NCI-H187 treated with DMSO at 0.1 percent for 48 hours (cell line): ENCODE measurements at regions not wholly inside any gene's neighbourhood (a gene's known extent, or its start where the extent isn't known, plus 50 kb on each side); places are given as distances from the start of the nearest gene placed in this dataset.
"Not testable (repeated sequence)": the region's sequence is repeated elsewhere in the genome, so short reads cannot be mapped to it uniquely, and the experiment has no call there.

ENCODE experiments used
- DNase-seq: peaks from one replicate; lab custom pipeline; 2025; lab: John Stamatoyannopoulos, UW

DNA sequence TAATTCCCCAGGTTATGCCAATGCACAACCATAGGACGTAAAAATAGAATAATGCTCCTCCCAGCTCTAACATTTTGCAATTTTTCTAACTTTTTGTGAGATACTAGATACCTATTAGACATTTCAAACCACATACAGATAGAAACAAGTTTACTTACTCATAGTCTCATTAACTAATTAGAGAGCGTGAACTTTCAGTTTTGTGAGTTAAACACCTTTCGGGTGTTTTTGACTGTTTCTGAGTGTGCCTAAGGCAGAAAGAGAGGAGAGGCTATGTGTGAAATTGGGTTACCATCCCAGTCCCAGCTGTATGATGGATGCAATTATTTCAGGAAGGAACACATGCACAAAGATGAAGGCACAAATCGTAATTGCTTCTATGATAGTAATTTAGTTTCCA lies 300.4 kb upstream of the POU1F1 start:
- no peak for DNase-seq

- no peak for DNase-seq
Measured at GRCh38 chr3:87575550-87575949, 299.2 kb upstream of the POU1F1 start.

- DNase-seq, result no peak
Measured at GRCh38 chr3:87568331-87568730, 291.9 kb upstream of the POU1F1 start.

- DNase-seq, result no peak
Measured at GRCh38 chr3:87564438-87564837, 288.1 kb upstream of the POU1F1 start.

GRCh38 chr3:87563712-87564111 lies 287.3 kb upstream of the POU1F1 start:
- no peak for DNase-seq

- no peak for DNase-seq
Measured at GRCh38 chr3:87558492-87558891, 282.1 kb upstream of the POU1F1 start.

DNA sequence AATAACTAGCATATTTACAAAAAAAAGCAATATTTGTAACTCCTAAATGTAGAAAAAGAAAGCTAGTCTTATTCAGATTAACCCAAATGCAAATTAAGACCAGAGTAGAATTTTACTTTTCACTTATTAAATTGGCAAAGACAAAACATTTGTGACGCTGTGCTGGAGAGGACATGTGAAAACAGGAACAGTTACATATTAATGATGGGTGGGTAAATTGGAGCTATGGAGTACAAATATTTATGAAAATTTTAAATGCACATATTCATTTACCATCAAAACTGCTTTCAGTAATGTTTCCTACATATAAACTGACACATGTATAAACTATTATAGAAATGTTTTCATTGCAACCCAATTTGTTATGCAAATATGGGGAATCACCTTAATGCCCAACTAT lies 278.9 kb upstream of the POU1F1 start:
- no peak for DNase-seq

GRCh38 chr3:87553058-87553457 lies 276.7 kb upstream of the POU1F1 start:
- no peak for DNase-seq

DNA sequence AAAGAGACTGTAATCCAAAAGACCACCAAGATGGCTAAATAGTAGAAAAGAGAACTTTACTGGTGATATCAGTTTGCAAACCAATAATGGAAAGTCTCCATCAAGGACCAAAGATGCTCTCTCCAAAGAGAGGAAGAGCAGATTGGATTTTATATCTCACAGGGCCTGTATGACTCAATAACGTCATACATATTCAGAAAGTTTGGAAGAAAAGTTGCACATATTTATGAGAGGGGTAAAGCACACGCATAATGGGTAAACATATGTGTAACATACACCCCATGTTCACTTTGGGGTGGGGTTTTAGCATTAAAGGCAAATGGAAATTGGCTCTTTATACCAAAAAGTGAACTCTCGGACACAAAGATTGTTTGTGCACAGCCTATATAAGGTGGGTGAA lies 274.5 kb upstream of the POU1F1 start:
- DNase-seq, result no peak

- DNase-seq, result no peak
Measured at GRCh38 chr3:87549208-87549607, 272.8 kb upstream of the POU1F1 start.

DNA sequence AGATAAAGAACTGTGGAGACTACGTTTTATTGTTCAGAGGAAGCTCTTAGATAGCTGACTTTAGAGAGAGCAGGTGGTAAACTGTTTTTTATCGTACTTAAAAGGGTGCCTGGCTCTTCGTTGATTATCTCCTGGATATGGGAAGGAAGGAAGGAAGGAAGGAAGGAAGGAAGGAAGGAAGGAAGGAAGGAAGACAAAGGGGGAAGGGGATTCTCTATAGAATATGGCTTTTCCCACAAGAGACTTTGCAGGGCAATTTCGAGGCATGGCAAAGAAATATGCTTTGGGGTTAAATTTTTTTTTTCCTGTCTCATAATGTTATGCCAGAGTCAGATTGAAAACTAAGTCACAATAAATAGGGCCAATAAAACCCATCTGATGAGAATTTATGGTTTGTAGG lies 271.9 kb upstream of the POU1F1 start:
- DNase-seq, result no peak

- DNase-seq, result no peak
Measured at GRCh38 chr3:87546216-87546615, 269.8 kb upstream of the POU1F1 start.

DNA sequence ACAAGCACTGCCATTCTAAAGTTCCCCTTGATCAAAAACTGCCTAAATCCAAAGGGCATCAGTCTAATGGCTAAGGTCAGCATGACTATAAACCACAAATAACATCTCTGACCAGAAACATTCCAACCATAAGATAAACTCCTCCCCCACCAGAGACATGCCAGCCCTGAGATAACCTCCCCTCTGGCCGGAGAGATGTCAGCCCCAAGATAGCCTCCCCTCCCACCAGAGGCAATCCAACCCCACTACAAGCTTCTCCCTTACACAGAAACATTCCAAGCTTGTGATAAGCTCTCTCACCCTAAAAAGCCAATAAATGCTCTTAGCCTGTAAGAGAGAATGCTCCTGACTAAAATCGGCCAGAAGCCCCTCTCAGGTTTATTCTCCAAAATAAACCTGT lies 267.0 kb upstream of the POU1F1 start:
- DNase-seq, result not testable (repeated sequence)

DNA sequence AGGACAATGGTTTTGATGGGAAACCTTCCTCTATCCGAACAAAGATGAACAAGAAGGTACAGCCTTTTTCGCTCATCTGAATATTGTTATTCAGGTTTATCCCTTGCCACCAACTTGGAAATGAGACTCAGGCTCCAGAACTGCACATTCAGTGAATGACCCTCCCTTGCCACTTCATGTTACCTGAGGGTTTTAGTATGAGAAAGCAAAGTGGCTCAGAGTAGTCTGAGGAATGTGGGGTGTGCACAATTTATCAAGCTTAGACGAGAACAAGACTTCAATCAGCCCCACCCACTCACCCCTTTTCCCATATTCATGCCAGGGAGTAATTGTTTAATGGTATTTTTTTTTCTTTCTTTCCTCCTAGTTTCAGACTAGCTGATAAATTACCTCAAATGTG lies 265.3 kb upstream of the POU1F1 start:
- DNase-seq, result no peak

GRCh38 chr3:87538722-87539121 lies 262.3 kb upstream of the POU1F1 start:
- DNase-seq, result not testable (repeated sequence)

DNA sequence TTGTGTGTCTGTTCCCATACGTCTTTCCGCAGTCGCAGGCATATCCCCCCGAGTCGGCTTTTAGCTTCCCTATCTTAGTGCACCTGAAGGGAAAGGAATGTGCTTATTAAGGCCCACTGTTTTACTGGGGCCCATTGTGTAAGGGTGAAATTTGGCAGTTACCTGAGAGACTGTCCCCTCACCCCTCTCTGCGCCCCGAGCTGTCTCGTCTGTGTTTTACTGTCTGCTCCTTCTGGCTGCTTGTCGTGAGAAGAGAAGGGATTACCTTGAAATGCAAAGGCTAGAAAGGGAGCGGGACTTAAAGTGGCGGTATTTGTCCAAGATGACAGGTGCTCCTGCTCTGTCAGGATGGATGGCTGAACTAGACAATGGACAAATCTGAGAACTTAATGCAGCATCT lies 233.0 kb upstream of the POU1F1 start:
- no peak for DNase-seq

DNA sequence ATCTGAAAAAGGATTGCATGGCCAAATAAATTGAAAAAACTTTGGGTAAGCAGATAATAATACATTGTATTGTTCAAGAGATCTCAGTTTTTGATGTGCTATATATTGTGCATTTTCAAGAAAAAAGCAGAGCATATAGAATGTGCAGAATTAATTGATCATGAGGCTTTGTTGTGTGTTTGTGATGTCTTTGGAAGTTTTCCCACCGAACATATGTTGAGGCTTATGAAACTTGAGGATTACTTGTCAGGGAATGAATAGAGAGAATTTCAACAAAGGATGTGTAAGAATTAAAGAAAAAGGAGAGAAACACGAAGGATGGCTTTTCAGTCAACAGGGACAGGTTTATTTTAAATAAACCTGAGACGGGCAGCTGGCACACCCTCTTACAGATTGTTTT lies 232.5 kb upstream of the POU1F1 start:
- DNase-seq, result no peak

DNA sequence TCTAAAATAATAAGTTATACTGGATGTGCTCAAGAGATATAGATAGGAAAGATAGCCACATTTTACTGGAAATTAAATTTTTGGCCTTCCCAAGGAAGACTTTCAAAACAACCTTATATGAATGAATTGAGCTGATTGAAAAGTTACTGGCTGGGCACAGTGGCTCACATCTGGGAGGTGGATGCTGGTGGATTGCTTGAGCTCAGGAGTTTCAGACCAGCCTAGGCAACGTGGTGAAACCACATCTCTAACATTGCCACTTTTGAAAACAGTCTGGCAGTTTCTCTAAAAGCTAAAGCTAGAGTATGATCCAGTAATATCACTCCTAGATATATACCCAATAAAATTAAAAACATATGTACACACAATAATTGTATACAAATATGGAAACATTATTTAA lies 231.4 kb upstream of the POU1F1 start:
- DNase-seq, result no peak

GRCh38 chr3:87503900-87504498 lies 227.6 kb upstream of the POU1F1 start:
- DNase-seq, result no peak

- no peak for DNase-seq
Measured at GRCh38 chr3:87501076-87501475, 224.7 kb upstream of the POU1F1 start.

DNA sequence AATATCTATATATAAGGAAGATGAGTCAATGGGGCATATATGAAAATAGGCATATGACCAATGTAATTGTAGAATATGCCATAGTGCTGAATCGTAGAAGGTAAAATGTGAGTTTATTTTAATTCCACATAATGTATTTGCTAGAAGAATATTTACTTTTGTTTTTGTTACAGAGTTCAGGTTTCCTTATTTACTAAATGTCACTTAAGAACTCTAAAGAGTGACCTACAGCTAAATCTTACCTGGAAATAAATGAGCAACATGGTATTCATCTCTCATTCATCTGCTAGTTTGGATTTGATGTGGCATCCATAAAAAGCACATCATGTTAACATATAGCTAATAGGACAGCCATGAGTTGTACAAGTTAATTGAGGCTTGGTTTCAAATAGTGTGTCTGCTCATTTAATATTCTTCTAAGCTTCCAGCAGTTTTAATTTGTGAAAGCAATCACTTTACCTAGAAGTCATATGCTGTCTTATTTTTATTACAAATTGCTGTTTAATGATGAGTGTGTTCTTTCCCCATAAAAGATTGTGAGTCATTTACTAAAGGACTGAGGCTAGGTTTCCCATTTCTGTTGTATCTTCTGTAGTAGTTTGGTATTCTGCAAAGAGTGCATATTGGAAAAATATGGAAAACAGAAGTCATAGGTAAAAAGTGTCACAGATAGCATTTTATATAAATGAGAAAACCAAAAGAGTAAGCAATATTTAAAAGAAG lies 222.1 kb upstream of the POU1F1 start:
- no peak for DNase-seq

GRCh38 chr3:87495938-87496337 lies 219.6 kb upstream of the POU1F1 start:
- DNase-seq, result no peak

GRCh38 chr3:87494264-87494663 lies 217.9 kb upstream of the POU1F1 start:
- DNase-seq, result no peak

GRCh38 chr3:87491843-87492242 lies 215.5 kb upstream of the POU1F1 start:
- DNase-seq, result no peak
